Liver (tissue), 3 donors: ENCODE measurements at regions not wholly inside any gene's neighbourhood (a gene's known extent, or its start where the extent isn't known, plus 50 kb on each side); places are given as distances from the start of the nearest gene placed in this dataset.

Experiments used
- EGR1 ChIP-seq, 2 donors: IDR thresholded peaks; 2 replicates each; pipeline ENCODE4 v1.6.1; 2016 to 2018; ENCODE audit warnings: antibody characterized with exemption in 2 of 2, low read depth in 2 of 2
- FOXA1 ChIP-seq: IDR thresholded peaks from 2 replicates; pipeline ENCODE4 v1.6.1; 2016; ENCODE audit warnings: antibody characterized with exemption
- GABPA ChIP-seq, 2 donors: IDR thresholded peaks in 1 of 2; conservative IDR thresholded peaks in 1 of 2; 2 replicates each; pipeline ENCODE4 v1.6.1; 2016; ENCODE audit warnings: antibody characterized with exemption in 2 of 2, mild to moderate bottlenecking in 1 of 2, moderate library complexity in 1 of 2
- JUND ChIP-seq, 2 donors: IDR thresholded peaks; 2 replicates each; pipeline ENCODE4 v1.6.1; 2016; ENCODE audit warnings: antibody characterized with exemption in 2 of 2
- MAX ChIP-seq: IDR thresholded peaks from 2 replicates; pipeline ENCODE4 v1.6.1; 2016; ENCODE audit warnings: antibody characterized with exemption
- NR2F2 ChIP-seq: IDR thresholded peaks from 2 replicates; pipeline ENCODE4 v1.6.1; 2016; ENCODE audit warnings: antibody characterized with exemption
- YY1 ChIP-seq: IDR thresholded peaks from 2 replicates; pipeline ENCODE4 v1.6.1; 2016; ENCODE audit warnings: antibody characterized with exemption, mild to moderate bottlenecking
- TF ChIP-seq, protein P1 (sequence below): fragments of 150-350 bp; IDR thresholded peaks from 2 replicates; pipeline ENCODE4 v1.5.1; 2017; ENCODE audit warnings: improper control_type of control experiment, low read depth, low read length; ENCODE audit not compliant: missing input control
- TF ChIP-seq, protein P2 (sequence below): IDR thresholded peaks from 2 replicates; pipeline ENCODE4 v1.6.1; 2016; ENCODE audit warnings: antibody characterized with exemption
- donor health status: healthy.
- donor health status: healthy.

GRCh38 chr7:10798044-10798443 is 175.6 kb upstream of the PHF14 start:
- TF ChIP-seq, protein P1, sequence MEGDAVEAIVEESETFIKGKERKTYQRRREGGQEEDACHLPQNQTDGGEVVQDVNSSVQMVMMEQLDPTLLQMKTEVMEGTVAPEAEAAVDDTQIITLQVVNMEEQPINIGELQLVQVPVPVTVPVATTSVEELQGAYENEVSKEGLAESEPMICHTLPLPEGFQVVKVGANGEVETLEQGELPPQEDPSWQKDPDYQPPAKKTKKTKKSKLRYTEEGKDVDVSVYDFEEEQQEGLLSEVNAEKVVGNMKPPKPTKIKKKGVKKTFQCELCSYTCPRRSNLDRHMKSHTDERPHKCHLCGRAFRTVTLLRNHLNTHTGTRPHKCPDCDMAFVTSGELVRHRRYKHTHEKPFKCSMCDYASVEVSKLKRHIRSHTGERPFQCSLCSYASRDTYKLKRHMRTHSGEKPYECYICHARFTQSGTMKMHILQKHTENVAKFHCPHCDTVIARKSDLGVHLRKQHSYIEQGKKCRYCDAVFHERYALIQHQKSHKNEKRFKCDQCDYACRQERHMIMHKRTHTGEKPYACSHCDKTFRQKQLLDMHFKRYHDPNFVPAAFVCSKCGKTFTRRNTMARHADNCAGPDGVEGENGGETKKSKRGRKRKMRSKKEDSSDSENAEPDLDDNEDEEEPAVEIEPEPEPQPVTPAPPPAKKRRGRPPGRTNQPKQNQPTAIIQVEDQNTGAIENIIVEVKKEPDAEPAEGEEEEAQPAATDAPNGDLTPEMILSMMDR = no peak
- TF ChIP-seq EGR1 (IDR thresholded peaks at IDR 0.05; ENCODE audit: low read depth in 2 of 2) = no peak
- TF ChIP-seq GABPA (IDR thresholded peaks at IDR 0.05 in 1 of 2, conservative IDR thresholded peaks at IDR 0.05 in 1 of 2) = no peak
- TF ChIP-seq, protein P2, sequence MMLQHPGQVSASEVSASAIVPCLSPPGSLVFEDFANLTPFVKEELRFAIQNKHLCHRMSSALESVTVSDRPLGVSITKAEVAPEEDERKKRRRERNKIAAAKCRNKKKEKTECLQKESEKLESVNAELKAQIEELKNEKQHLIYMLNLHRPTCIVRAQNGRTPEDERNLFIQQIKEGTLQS = no peak
- TF ChIP-seq JUND (IDR thresholded peaks at IDR 0.05) = no peak
- no peak for TF ChIP-seq FOXA1
- TF ChIP-seq MAX = no peak
- TF ChIP-seq YY1 = no peak
- no peak for TF ChIP-seq NR2F2
